ENCODE measurements at regions not wholly inside any gene's neighbourhood (a gene's known extent, or its start where the extent isn't known, plus 50 kb on each side); places are given as distances from the start of the nearest gene placed in this dataset.

DNA sequence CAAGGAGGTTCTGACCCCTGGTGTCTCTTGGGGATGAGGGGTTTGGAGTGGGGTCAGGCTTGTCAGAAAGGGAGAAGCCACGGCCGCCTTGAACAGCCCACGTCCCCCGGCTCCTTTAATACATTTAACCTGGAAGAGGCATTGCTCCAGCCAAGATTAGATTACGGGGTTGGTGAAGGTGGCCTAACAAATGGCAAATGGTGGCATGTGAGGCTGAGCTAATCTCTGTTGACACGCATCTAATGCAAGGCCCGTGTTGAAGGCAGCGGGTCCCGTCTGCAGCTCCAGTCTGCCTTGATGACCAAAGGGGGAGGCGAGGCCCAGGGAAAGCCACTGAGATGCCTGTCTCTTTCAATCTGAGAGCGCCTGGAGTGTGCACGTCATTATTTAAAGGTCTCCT lies 673.7 kb upstream of the TBX3 start:
- Histone ChIP-seq H3K27ac (no peak overlapping the region), H3K4me1 (peaks cover 2% of the 10 kb centered on the region), H3K9me3 (no peaks in the 10 kb centered on the region), H3K4me3 (no peak overlapping the region), H3K36me3 (no peaks in the 10 kb centered on the region), H3K27me3 (no peaks in the 10 kb centered on the region)
- no peak for ATAC-seq
- TF ChIP-seq, protein P1, sequence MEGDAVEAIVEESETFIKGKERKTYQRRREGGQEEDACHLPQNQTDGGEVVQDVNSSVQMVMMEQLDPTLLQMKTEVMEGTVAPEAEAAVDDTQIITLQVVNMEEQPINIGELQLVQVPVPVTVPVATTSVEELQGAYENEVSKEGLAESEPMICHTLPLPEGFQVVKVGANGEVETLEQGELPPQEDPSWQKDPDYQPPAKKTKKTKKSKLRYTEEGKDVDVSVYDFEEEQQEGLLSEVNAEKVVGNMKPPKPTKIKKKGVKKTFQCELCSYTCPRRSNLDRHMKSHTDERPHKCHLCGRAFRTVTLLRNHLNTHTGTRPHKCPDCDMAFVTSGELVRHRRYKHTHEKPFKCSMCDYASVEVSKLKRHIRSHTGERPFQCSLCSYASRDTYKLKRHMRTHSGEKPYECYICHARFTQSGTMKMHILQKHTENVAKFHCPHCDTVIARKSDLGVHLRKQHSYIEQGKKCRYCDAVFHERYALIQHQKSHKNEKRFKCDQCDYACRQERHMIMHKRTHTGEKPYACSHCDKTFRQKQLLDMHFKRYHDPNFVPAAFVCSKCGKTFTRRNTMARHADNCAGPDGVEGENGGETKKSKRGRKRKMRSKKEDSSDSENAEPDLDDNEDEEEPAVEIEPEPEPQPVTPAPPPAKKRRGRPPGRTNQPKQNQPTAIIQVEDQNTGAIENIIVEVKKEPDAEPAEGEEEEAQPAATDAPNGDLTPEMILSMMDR (IDR thresholded peaks at IDR 0.05), result no peak
- intact Hi-C loops (cut with DNase I), result no loop called here
- no peak for DNase-seq

DNA sequence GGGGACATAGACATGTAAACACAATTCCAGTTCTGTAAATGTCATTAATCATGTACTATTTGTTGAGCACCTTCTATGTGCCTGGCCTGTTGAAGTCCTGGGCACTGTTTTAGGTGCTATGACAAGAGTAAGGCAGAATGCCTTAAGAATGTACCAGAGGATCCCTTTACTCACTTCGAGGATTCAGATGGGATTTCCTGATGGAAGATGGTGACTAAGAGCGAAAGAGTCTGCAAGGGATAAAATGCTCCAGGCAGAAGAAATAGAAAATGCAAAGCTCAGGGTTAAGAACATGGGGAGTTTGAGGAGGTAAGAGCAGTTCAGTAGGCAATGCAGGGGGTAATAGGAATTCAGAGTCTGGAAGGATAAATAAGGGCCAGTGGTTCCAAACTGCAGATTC lies 671.3 kb upstream of the TBX3 start:
- H3K27me3 ChIP-seq, result no peaks in the 10 kb centered on the region
- H3K36me3 ChIP-seq, result no peaks in the 10 kb centered on the region
- no peaks in the 10 kb centered on the region for H3K9me3 ChIP-seq
- TF ChIP-seq, protein P1 (IDR thresholded peaks at IDR 0.05), result no peak
- intact Hi-C loops (cut with DNase I), result no loop called here
- H3K27ac ChIP-seq, result no peak overlapping the region
- no peak for ATAC-seq
- no peak overlapping the region for H3K4me3 ChIP-seq
- DNase-seq, result no peak
- H3K4me1 ChIP-seq, result peaks cover 2% of the 10 kb centered on the region

DNA sequence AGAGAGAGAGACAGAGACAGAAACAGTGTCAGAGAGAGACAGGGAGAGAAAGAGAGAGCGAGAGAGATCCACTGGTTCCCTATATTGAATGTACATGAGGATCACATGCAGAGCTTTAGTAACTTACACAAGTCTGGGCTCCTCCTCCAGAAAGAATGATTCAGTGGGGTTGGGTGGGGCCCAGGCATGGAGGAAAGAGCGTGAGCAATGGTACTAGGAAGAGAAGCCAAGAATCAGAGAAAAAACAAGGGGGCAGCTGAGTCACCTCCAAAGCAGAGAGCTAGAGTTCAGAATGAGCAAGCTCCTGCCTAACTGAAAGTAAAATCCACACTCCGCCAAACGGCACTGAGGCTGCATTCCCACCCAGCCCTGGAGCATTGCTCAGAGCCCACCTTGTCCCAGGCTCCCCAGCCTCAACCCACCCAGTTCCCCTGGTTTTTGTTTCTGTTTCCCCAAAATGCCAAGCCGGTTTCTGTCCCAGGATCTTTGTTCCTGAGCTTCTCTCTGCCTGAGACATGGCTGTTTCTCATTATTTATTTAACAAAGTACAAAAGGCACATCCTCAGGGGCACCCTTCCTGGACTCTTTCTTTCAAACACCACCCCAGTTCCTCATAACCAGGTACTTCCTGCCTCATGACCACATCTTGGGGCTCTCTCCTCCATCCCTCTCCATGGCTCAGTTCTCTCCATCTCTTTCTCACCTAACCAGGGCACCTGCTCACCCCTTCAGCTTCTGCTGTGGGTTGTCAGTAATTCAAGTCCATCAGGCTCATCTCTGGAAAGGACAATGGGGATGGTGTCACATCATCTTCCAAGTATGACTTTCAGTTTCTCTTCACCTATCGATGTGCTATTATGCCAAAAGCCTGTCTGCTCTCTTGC lies 670.3 kb upstream of the TBX3 start:
- peaks cover 2% of the 10 kb centered on the region for H3K4me1 ChIP-seq
- peak overlapping the region; percentile 27 for H3K4me3 ChIP-seq
- H3K9me3 ChIP-seq, result no peaks in the 10 kb centered on the region
- intact Hi-C loops (cut with DNase I), result no loop called here
- DNase-seq (no peak), ATAC-seq (peak; percentile 55)
- TF ChIP-seq, protein P1 (IDR thresholded peaks at IDR 0.05), result no peak
- peak overlapping the region; percentile 68 for H3K27ac ChIP-seq
- H3K36me3 ChIP-seq, result no peaks in the 10 kb centered on the region
- no peaks in the 10 kb centered on the region for H3K27me3 ChIP-seq

DNA sequence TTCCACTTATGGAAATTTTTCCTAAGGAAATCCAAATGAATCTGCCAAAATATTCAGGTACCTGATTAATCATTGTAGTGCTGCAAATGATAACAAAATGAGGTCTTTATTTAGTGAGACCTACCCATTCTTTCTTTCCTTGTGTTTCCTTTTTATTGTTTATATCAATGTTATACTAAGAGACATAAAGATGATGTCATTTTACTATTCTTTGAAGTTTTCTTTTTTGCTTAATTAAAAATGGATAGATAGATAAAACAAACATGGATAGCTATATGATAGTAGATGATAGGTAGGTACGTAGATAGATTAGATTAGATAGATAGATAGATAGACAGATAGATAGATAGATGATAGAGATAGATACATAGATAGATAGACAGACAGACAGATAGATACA lies 669.5 kb upstream of the TBX3 start:
- TF ChIP-seq, protein P1 (IDR thresholded peaks at IDR 0.05), result no peak
- intact Hi-C loops (cut with DNase I), result no loop called here
- H3K9me3 ChIP-seq, result no peaks in the 10 kb centered on the region
- DNase-seq (no peak), ATAC-seq (no peak)
- H3K36me3 ChIP-seq, result no peaks in the 10 kb centered on the region
- H3K27ac ChIP-seq, result no peak overlapping the region
- H3K4me3 ChIP-seq, result no peak overlapping the region
- H3K27me3 ChIP-seq, result no peaks in the 10 kb centered on the region
- peaks cover 2% of the 10 kb centered on the region for H3K4me1 ChIP-seq

DNA sequence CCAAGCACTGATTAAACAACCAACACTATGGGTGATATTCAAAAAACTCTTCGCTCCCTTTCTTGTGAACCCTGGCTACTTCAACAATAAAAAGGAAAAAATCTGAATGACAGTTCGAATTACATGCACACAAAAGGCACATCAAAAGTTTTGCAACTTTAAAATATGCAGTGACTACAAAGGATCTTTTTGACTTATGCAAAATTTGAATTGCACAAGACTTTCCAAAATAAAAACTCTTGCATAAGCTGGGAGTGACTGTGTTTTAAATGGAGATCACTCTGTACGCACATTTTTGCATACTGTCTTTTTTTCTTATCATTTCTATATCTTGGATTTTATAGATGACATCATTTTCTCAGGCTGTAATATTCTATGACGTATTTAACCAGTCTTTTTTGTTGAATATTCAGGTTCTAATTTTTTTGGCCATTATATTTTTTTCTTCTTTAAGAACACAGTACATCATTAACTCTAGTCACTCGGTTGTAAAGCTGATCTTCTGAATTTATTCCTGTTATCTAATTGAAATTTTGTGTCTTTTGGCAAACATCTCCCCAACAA lies 667.6 kb upstream of the TBX3 start:
- H3K4me1 ChIP-seq, result peaks cover 2% of the 10 kb centered on the region
- TF ChIP-seq, protein P1 (IDR thresholded peaks at IDR 0.05), result no peak
- H3K9me3 ChIP-seq, result no peaks in the 10 kb centered on the region
- no peak for DNase-seq
- no peaks in the 10 kb centered on the region for H3K27me3 ChIP-seq
- intact Hi-C loops (cut with DNase I), result no loop called here
- ATAC-seq, result no peak
- no peak overlapping the region for H3K27ac ChIP-seq
- H3K36me3 ChIP-seq, result no peaks in the 10 kb centered on the region
- no peak overlapping the region for H3K4me3 ChIP-seq
